Ovary (tissue), 7 donors: ENCODE measurements at regions not wholly inside any gene's neighbourhood (a gene's known extent, or its start where the extent isn't known, plus 50 kb on each side); places are given as distances from the start of the nearest gene placed in this dataset.

ENCODE experiments used
- DNase-seq, 5 donors: peaks; one replicate each; pipeline ENCODE4 v3.0.0-alpha.2; 2019 to 2020
- H3K27ac ChIP-seq, 2 donors: fragments of 200-600 bp; one replicate each; pipeline versions ENCODE4 v1.5.1 to v1.8.0; 2019 to 2022
- H3K27me3 ChIP-seq: fragments of 200-600 bp; one replicate; pipeline ENCODE4 v1.8.0; 2022
- H3K36me3 ChIP-seq: fragments of 200-600 bp; sonication (generic); one replicate; pipeline ENCODE4 v1.5.1; 2019
- H3K4me1 ChIP-seq: one replicate; pipeline ENCODE4 v1.8.1; 2013; ENCODE audit warnings: mild to moderate bottlenecking, moderate library complexity; ENCODE audit not compliant: insufficient read depth
- H3K4me3 ChIP-seq: fragments of 200-600 bp; sonication (generic); one replicate; pipeline ENCODE4 v1.5.1; 2017
- H3K9me3 ChIP-seq, 2 donors: fragments of 200-600 bp in 1 of 2; sonication (generic) in 1 of 2; one replicate each; pipeline versions ENCODE4 v1.5.1 to v1.8.1; 2013 to 2019; ENCODE audit warnings: mild to moderate bottlenecking in 1 of 2, moderate library complexity in 1 of 2
- CTCF ChIP-seq, 3 donors: fragments of 450-650 bp in 2 of 3; fragments of 200-600 bp in 1 of 3; IDR thresholded peaks; one replicate each; pipeline versions ENCODE4 v1.5.1 to v1.8.0; 2016 to 2022; ENCODE audit warnings: antibody characterized with exemption in 3 of 3, mild to moderate bottlenecking in 1 of 3
- EP300 ChIP-seq: sonication (generic); formaldehyde crosslinking; IDR thresholded peaks from one replicate; pipeline ENCODE4 v1.6.1; 2017; ENCODE audit warnings: antibody characterized with exemption
- POLR2A ChIP-seq: fragments of 450-650 bp; IDR thresholded peaks from one replicate; pipeline ENCODE4 v1.6.1; 2017; ENCODE audit warnings: antibody characterized with exemption, mild to moderate bottlenecking, moderate library complexity
- WGBS, 3 donors: extraction: QIAGEN DNeasy Blood & Tissue Kit in 1 of 3; methylation state at CpG; one replicate each; pipeline versions ENCODE4 v1.1.5 to v1.1.7; 2013 to 2017; 5-methylcytosine and 5-hydroxymethylcytosine counted together
- intact Hi-C, 4 donors: fragments of 100-400 bp; cut with DNase I; formaldehyde crosslinking; loops; one replicate each; pipeline versions ENCODE4 v1.11.0 to v1.15.1; 2022 to 2023
- donor health status: DM: no; HTN: no; CAD: no; lungs with moderate emphysema.
- donor health status: DM: no; HTN: no; CAD: no.
- donor health status: Bipolar disorder and iron deficiency.
- donor health status: DM: no; HTN: no; CAD: no.
- donor health status: DM: yes; HTN: yes; CAD: no.

- Histone ChIP-seq H3K36me3 (no peaks in the 10 kb centered on the region), H3K4me1 (no peaks in the 10 kb centered on the region), H3K4me3 (no peak overlapping the region), H3K27ac (no peak overlapping the region), H3K27me3 (no peaks in the 10 kb centered on the region), H3K9me3 (no peaks in the 10 kb centered on the region)
- no peak for DNase-seq
- intact Hi-C loops: no loop called here
- TF ChIP-seq CTCF (IDR thresholded peaks at IDR 0.05) (no peak), POLR2A (no peak), EP300 (no peak)
- 76 to 85% (median 82%) methylated on average over 1 of the region's 1 CpG for WGBS, 3 donors
Measured at GRCh38 chr5:160991205-160991604, 139.2 kb upstream of the ATP10B start.

DNA sequence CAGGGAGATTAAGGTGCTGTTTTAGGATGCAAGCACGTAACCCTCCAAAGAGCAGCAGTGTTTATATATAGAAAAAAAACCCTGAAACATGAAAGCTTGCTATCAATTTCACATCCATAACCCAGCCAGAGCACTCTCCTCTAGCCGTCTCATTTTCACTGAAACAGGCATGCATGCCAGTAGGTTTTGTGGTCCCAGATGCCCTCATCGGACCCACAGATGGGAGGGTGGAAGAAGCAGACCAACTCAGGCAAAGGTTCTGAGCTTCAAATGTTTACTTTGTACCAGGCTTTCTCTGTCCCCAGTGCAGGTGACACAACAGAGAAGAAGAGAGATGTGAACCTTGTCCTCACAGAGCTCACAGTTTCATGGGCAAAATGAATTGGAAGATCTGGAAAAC, 127.4 kb upstream of the ATP10B start:
- H3K4me1 ChIP-seq: no peaks in the 10 kb centered on the region
- intact Hi-C loops: no loop called here
- no peaks in the 10 kb centered on the region for H3K36me3 ChIP-seq
- no peak for DNase-seq
- no peak overlapping the region for H3K4me3 ChIP-seq
- no peak for TF ChIP-seq POLR2A
- H3K27ac ChIP-seq: no peak overlapping the region
- no peaks in the 10 kb centered on the region for H3K27me3 ChIP-seq
- H3K9me3 ChIP-seq: no peaks in the 10 kb centered on the region
- WGBS, 3 donors: 49 to 69% (median 69%) methylated on average over 3 of the region's 3 CpGs

GRCh38 chr5:160978944-160979343, 126.9 kb upstream of the ATP10B start:
- H3K36me3 ChIP-seq: no peaks in the 10 kb centered on the region
- no peaks in the 10 kb centered on the region for H3K27me3 ChIP-seq

DNA sequence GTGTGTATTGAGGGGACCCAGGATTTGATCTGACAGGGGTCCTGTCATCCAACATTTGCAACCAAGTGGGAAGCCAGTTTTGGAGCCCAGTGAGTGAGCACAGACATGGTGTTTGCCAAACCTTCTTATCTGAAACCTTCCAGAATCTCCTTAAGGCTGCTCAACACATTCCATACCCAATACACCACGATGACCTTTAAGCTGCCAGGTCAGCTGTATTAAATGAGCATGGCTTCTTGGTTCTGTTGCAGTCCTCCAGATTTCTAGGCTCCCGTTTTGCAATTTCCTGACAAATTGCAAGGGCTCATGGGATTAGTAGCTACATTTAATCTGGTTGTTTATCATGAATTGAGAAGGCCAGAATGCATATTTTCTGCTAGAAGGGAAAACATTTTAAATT, 124.2 kb upstream of the ATP10B start:
- intact Hi-C loops: no loop called here
- Histone ChIP-seq H3K36me3 (no peaks in the 10 kb centered on the region), H3K27ac (no peak overlapping the region), H3K4me1 (no peaks in the 10 kb centered on the region), H3K4me3 (no peak overlapping the region), H3K27me3 (no peaks in the 10 kb centered on the region), H3K9me3 (no peaks in the 10 kb centered on the region)
- 57 to 70% (median 61%) methylated on average over 2 of the region's 2 CpGs for WGBS, 3 donors
- TF ChIP-seq CTCF (IDR thresholded peaks at IDR 0.05) (no peak), POLR2A (no peak), EP300 (no peak)
- DNase-seq: no peak

More at GRCh38 chr5:160978944-160979343, 126.9 kb upstream of the ATP10B start:
- no peak overlapping the region for H3K4me3 ChIP-seq
- intact Hi-C loops: no loop called here
- H3K27ac ChIP-seq: no peak overlapping the region
- no peaks in the 10 kb centered on the region for H3K4me1 ChIP-seq
- DNase-seq: no peak
- no peak for TF ChIP-seq POLR2A
- TF ChIP-seq CTCF (IDR thresholded peaks at IDR 0.05): no peak
- no peak for TF ChIP-seq EP300
- no peaks in the 10 kb centered on the region for H3K9me3 ChIP-seq

- no peak overlapping the region for H3K4me3 ChIP-seq
- H3K36me3 ChIP-seq: no peaks in the 10 kb centered on the region
- H3K27me3 ChIP-seq: no peaks in the 10 kb centered on the region
- TF ChIP-seq POLR2A (no peak), EP300 (no peak), CTCF (IDR thresholded peaks at IDR 0.05) (no peak)
- no peak for DNase-seq
- H3K27ac ChIP-seq: no peak overlapping the region
- intact Hi-C loops: no loop called here
- H3K4me1 ChIP-seq: no peaks in the 10 kb centered on the region
- 45 to 58% (median 54%) methylated on average over 1 of the region's 1 CpG for WGBS, 3 donors
- H3K9me3 ChIP-seq: no peaks in the 10 kb centered on the region
Measured at GRCh38 chr5:160970605-160971191, 118.7 kb upstream of the ATP10B start.
